Activated CD8-positive, alpha-beta T cell treated with anti-CD3 and anti-CD28 coated beads for 36 hours (primary cell): ENCODE measurements at regions not wholly inside any gene's neighbourhood (a gene's known extent, or its start where the extent isn't known, plus 50 kb on each side); places are given as distances from the start of the nearest gene placed in this dataset.
A peak's percentile ranks its signal among the peaks of the same experiment; 100 is the strongest.

ENCODE experiments used
- ATAC-seq: fragments of 200-7000 bp; cut with Tn5 transposase; one replicate; pipeline ENCODE4 v1.10.0; 2021; ENCODE audit warnings: mild to moderate bottlenecking, moderate library complexity
- CTCF ChIA-PET: fragments of 350-600 bp; sonication (Branson Sonifier 250); formaldehyde crosslinking; loops from one replicate; lab custom pipeline; 2021; ENCODE audit warnings: antibody characterized with exemption; lab: Charles Lee
- POLR2A ChIA-PET: fragments of 350-600 bp; sonication (Branson Sonifier 250); formaldehyde crosslinking; loops from one replicate; lab custom pipeline; 2021; ENCODE audit warnings: antibody characterized with exemption; lab: Charles Lee
- DNase-seq: peaks from one replicate; pipeline ENCODE4 v3.0.0-alpha.2; 2020
- H3K27ac Mint-ChIP-seq: one replicate; pipeline ENCODE4 v1.8.0; 2021; ENCODE audit warnings: mild to moderate bottlenecking, mixed read lengths
- H3K27me3 Mint-ChIP-seq: one replicate; pipeline ENCODE4 v1.8.0; 2021; ENCODE audit warnings: mixed read lengths
- H3K36me3 Mint-ChIP-seq: one replicate; pipeline ENCODE4 v1.8.0; 2021; ENCODE audit warnings: low read depth, mixed read lengths
- H3K4me1 Mint-ChIP-seq: one replicate; pipeline ENCODE4 v1.8.0; 2021; ENCODE audit warnings: low read depth, mixed read lengths
- H3K4me3 Mint-ChIP-seq: one replicate; pipeline ENCODE4 v1.8.0; 2021; ENCODE audit warnings: mild to moderate bottlenecking, moderate library complexity, mixed read lengths
- H3K9me3 Mint-ChIP-seq: one replicate; pipeline ENCODE4 v1.8.0; 2021; ENCODE audit warnings: mixed read lengths
- intact Hi-C: fragments of 100-400 bp; cut with micrococcal nuclease; formaldehyde crosslinking; loops from one replicate; pipeline ENCODE4 v1.10.0; 2022
- TF ChIP-seq, protein P1 (sequence below): fragments of 200-600 bp; IDR thresholded peaks from one replicate; pipeline ENCODE4 v1.8.0; 2022; ENCODE audit warnings: antibody characterized with exemption, mild to moderate bottlenecking

DNA sequence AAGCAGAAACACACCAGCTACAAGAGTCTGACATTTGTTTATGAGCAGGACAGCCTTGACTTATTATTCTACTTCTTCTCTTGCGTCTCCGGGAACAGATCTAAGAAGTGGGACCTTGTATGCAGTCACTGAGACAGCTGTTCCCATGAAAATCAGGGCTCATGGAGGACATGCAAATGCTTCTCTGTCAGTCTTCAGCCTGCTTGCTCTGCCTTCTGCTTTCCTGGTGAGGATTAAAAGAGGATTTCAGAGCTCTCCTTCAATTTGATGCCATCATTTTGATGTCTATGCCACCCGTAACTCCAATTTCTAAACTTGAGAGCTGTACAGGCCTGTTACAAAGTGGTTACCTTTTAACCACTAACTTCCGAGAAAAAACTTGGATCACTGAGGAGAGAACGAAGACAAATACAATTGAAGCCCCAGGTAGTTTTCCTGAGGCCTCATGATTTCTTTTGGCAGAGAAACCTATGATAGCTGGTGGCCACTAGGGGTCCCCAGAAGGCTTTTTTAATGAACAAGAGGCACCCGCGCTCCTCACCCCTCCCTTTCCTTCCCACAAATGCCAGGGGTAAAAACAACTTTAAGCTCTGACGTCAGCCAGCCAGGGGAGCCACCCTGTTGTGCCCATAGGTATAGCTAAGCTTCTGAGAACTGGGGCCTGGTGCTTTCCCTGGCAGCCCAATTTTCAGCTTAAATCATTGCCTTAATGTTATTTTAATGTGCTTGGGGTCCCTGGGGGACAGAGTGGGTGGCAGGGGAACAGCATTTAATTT, 97.0 kb downstream of the DDIT4L start:
- peak overlapping the region; percentile 43 for H3K4me3 Mint-ChIP-seq
- CTCF ChIA-PET: interaction anchor here (0.6 to 6.8 kb wide), 43 partner anchors 8 to 1638 kb away, joined by 3 to 72 read pairs (median 3); no protein-coding TSS in a partner anchor

DNA sequence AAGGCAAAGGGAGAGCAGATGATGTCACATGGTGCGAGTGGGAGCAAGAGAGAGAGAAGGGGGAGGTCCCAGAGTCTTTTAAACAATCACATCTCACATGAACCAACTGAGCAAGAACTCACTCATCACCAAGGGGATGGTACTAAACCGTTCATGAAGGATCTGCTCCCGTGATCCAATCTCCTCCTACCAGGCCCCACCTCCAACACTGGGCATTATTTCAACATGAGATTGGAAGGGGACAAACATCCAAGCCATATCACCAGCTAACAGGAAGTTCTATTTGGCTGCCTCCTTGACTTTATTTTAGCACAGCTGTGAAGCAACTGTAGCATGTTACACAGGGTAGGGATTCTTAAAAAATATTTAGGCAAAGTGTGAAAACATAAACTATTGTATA, 102.5 kb downstream of the DDIT4L start:
- H3K4me1 Mint-ChIP-seq: peaks cover 31% of the 10 kb centered on the region
- POLR2A ChIA-PET: no interaction called here
- no peaks in the 10 kb centered on the region for H3K36me3 Mint-ChIP-seq
- DNase-seq (no peak), ATAC-seq (no peak)
- intact Hi-C loops: no loop called here
- TF ChIP-seq, protein P1, sequence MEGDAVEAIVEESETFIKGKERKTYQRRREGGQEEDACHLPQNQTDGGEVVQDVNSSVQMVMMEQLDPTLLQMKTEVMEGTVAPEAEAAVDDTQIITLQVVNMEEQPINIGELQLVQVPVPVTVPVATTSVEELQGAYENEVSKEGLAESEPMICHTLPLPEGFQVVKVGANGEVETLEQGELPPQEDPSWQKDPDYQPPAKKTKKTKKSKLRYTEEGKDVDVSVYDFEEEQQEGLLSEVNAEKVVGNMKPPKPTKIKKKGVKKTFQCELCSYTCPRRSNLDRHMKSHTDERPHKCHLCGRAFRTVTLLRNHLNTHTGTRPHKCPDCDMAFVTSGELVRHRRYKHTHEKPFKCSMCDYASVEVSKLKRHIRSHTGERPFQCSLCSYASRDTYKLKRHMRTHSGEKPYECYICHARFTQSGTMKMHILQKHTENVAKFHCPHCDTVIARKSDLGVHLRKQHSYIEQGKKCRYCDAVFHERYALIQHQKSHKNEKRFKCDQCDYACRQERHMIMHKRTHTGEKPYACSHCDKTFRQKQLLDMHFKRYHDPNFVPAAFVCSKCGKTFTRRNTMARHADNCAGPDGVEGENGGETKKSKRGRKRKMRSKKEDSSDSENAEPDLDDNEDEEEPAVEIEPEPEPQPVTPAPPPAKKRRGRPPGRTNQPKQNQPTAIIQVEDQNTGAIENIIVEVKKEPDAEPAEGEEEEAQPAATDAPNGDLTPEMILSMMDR: no peak
- no peak overlapping the region for H3K27ac Mint-ChIP-seq
- CTCF ChIA-PET: interaction anchor here (1.2 kb wide), 1 partner anchor 276 kb away, joined by 3 read pairs; no protein-coding TSS in a partner anchor
- H3K27me3 Mint-ChIP-seq: peaks cover 3% of the 10 kb centered on the region
- no peak overlapping the region for H3K4me3 Mint-ChIP-seq
- no peaks in the 10 kb centered on the region for H3K9me3 Mint-ChIP-seq

More for the DNA sequence above, 97.0 kb downstream of the DDIT4L start:
- no peaks in the 10 kb centered on the region for H3K9me3 Mint-ChIP-seq
- H3K27me3 Mint-ChIP-seq: peaks cover 3% of the 10 kb centered on the region
- H3K4me1 Mint-ChIP-seq: peaks cover 56% of the 10 kb centered on the region
- POLR2A ChIA-PET: interaction anchor here (0.5 to 1.3 kb wide), 6 partner anchors 10 to 146 kb away, joined by 3 to 5 read pairs (median 3); partner anchors contain the start of gene H2AZ1
- H3K27ac Mint-ChIP-seq: peak overlapping the region; percentile 94
- intact Hi-C loops: no loop called here
- DNase-seq (peak; percentile 97), ATAC-seq (peak; percentile 96)
- no peaks in the 10 kb centered on the region for H3K36me3 Mint-ChIP-seq
- TF ChIP-seq, protein P1: peak; percentile 73

DNA sequence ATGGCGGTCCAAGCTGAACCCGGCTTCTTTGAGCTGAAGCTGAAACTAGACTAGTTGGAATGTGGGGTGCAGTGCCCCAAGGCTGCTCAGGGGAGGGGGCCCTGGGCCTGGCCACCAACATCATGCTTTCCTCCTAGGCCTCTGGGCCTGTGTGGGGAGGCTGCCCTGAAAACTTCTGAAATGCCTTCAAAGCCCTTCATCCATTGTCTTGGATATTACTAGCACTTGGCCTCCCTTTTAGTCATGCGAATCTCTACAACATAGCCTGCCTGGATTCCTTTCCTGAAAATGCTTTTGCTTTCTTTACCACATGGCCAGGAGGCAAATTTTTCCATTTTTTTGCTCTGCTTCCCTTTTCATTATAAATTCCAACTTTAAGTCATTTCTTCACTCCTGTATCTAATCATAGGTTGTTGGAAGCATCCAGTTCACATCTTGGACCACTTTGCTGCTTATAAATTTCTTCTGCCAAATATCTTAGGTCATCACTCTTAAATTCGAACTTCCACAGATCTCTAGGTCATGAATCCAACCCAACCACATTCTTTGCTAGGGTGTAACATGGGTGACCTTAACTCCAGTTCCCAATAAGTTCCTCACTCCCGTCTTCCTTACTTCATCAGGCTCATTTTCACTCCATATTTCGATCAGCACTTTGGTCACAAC, 103.4 kb downstream of the DDIT4L start:
- peaks cover 3% of the 10 kb centered on the region for H3K27me3 Mint-ChIP-seq
- peaks cover 28% of the 10 kb centered on the region for H3K4me1 Mint-ChIP-seq
- no peaks in the 10 kb centered on the region for H3K36me3 Mint-ChIP-seq
- intact Hi-C loops: no loop called here
- DNase-seq: no peak
- no peak overlapping the region for H3K27ac Mint-ChIP-seq
- no peaks in the 10 kb centered on the region for H3K9me3 Mint-ChIP-seq
- H3K4me3 Mint-ChIP-seq: no peak overlapping the region
- TF ChIP-seq, protein P1: no peak
- ChIA-PET POLR2A (no interaction called here), CTCF (interaction anchor here (0.9 to 1.2 kb wide), 2 partner anchors 9 to 275 kb away, joined by 3 read pairs; no protein-coding TSS in a partner anchor)
- no peak for ATAC-seq

DNA sequence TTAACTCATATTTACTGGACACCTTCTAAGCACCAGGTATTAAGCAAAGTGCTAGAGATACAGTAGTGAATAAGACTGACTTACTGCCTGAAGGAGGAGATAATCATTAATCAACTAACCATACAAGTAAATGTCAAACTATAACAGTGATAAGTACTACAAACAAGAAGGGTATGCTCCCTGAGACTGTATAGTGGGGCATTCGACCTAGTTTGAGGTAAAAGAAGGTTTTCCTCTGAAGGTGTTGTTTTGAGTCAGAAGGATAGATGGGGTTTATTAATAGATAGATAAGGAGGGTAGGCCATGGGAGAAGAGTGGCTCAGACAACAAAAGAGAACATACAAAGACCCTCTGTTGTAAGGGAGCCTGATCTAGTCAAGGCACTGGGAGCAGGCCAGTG, 105.4 kb downstream of the DDIT4L start:
- Mint-ChIP-seq H3K4me1 (peaks cover 32% of the 10 kb centered on the region), H3K27me3 (peaks cover 1% of the 10 kb centered on the region), H3K9me3 (no peaks in the 10 kb centered on the region), H3K27ac (peak overlapping the region; percentile 18), H3K36me3 (no peaks in the 10 kb centered on the region), H3K4me3 (no peak overlapping the region)
- intact Hi-C loops: no loop called here
- POLR2A ChIA-PET: no interaction called here
- DNase-seq: no peak
- CTCF ChIA-PET: interaction anchor here (1.4 to 4.9 kb wide), 2 partner anchors 8 to 11 kb away, joined by 8 to 24 read pairs; no protein-coding TSS in a partner anchor
- no peak for ATAC-seq
- TF ChIP-seq, protein P1: no peak
